AG04450 (cell line): ENCODE measurements at regions not wholly inside any gene's neighbourhood (a gene's known extent, or its start where the extent isn't known, plus 50 kb on each side); places are given as distances from the start of the nearest gene placed in this dataset.

ENCODE experiments used
- CTCF ChIA-PET: fragments of 300-600, 350-600 bp; formaldehyde crosslinking; extraction: SDS; loops from one replicate; lab custom pipeline; 2022; ENCODE audit warnings: antibody characterized with exemption, inconsistent platforms; lab: Charles Lee
- POLR2A ChIA-PET: fragments of 350-600 bp; formaldehyde crosslinking; extraction: SDS; loops from one replicate; lab custom pipeline; 2021; ENCODE audit warnings: antibody characterized with exemption, inconsistent platforms; lab: Yijun Ruan, JAX
- DNase-seq: peaks from one replicate; pipeline ENCODE4 v3.0.0-alpha.2; 2011; ENCODE audit warnings: low read depth, low spot score
- H3K27ac ChIP-seq: one replicate; pipeline ENCODE4 v1.5.1; 2012; ENCODE audit warnings: low read depth, low read length, control low read depth
- H3K27me3 ChIP-seq: one replicate; pipeline ENCODE4 v1.6.0; 2012; ENCODE audit warnings: low read length; ENCODE audit not compliant: control insufficient read depth, insufficient read depth
- H3K4me3 ChIP-seq: 2 replicates; pipeline ENCODE4 v1.5.1; 2011; ENCODE audit warnings: mild to moderate bottlenecking, low read depth, low read length, control low read depth
- H3K9me3 ChIP-seq: 2 replicates; pipeline ENCODE4 v1.5.1; 2012; ENCODE audit warnings: low read length; ENCODE audit not compliant: control insufficient read depth, insufficient read depth
- CTCF ChIP-seq: IDR thresholded peaks from 2 replicates; pipeline ENCODE4 v1.5.1; 2011; ENCODE audit warnings: low read depth, low read length, control low read depth, inconsistent platforms

- CTCF ChIA-PET, result no interaction called here
- Histone ChIP-seq H3K27ac (no peak overlapping the region), H3K27me3 (peaks cover 10% of the 10 kb centered on the region), H3K4me3 (no peak overlapping the region), H3K9me3 (peaks cover 6% of the 10 kb centered on the region; the same call in 1 of the 2 replicates)
- POLR2A ChIA-PET, result no interaction called here
- DNase-seq, result no peak
- no peak for TF ChIP-seq CTCF
These were observed 74.9 kb upstream of the EIF5 start for GRCh38 chr14:103259184-103259583.

GRCh38 chr14:103259801-103260628 is 74.0 kb upstream of the EIF5 start:
- TF ChIP-seq CTCF, result no peak
- ChIA-PET POLR2A (interaction anchor here (0.7 kb wide), 1 partner anchor 60 kb away, joined by 3 read pairs; no protein-coding TSS in a partner anchor), CTCF (interaction anchor here (0.6 to 1.2 kb wide), 3 partner anchors 17 to 76 kb away, joined by 3 to 4 read pairs (median 3); no protein-coding TSS in a partner anchor)
- H3K27me3 ChIP-seq, result peaks cover 12% of the 10 kb centered on the region
- peak overlapping the region; percentile 2 for H3K27ac ChIP-seq
- DNase-seq, result no peak
- peaks cover 6% of the 10 kb centered on the region; the same call in 1 of the 2 replicates for H3K9me3 ChIP-seq
- peak overlapping the region; percentile 55 for H3K4me3 ChIP-seq

- CTCF ChIA-PET, result interaction anchor here (0.9 to 1.2 kb wide), 2 partner anchors 32 to 77 kb away, joined by 3 read pairs; no protein-coding TSS in a partner anchor
- no peak for TF ChIP-seq CTCF
- H3K27me3 ChIP-seq, result peaks cover 12% of the 10 kb centered on the region
- DNase-seq, result no peak
- peaks cover 6% of the 10 kb centered on the region; the same call in 1 of the 2 replicates for H3K9me3 ChIP-seq
- peak overlapping the region; percentile 55 for H3K4me3 ChIP-seq
- POLR2A ChIA-PET, result interaction anchor here (0.6 kb wide), 1 partner anchor 185 kb away, joined by 3 read pairs; no protein-coding TSS in a partner anchor
- peak overlapping the region; percentile 2 for H3K27ac ChIP-seq
These were observed 73.4 kb upstream of the EIF5 start for GRCh38 chr14:103260629-103261124.

GRCh38 chr14:103267226-103267910 is 66.7 kb upstream of the EIF5 start:
- CTCF ChIA-PET, result interaction anchor here (1.1 kb wide), 1 partner anchor 140 kb away, joined by 3 read pairs; no protein-coding TSS in a partner anchor
- no peak for DNase-seq
- no peaks in the 10 kb centered on the region; the same call in 1 of the 2 replicates for H3K9me3 ChIP-seq
- H3K4me3 ChIP-seq, result no peak overlapping the region
- TF ChIP-seq CTCF, result no peak
- H3K27me3 ChIP-seq, result peaks cover 27% of the 10 kb centered on the region
- POLR2A ChIA-PET, result no interaction called here
- H3K27ac ChIP-seq, result no peak overlapping the region
